HG02571 (cell line): ENCODE measurements at regions not wholly inside any gene's neighbourhood (a gene's known extent, or its start where the extent isn't known, plus 50 kb on each side); places are given as distances from the start of the nearest gene placed in this dataset.
"Not testable (repeated sequence)": the region's sequence is repeated elsewhere in the genome, so short reads cannot be mapped to it uniquely, and the experiment has no call there.

Experiments
- ATAC-seq: cut with Tn5 transposase; IDR thresholded peaks from one replicate; pipeline ENCODE4 v1.9.1; 2021; ENCODE audit warnings: mild to moderate bottlenecking, moderate library complexity; ENCODE audit not compliant: unreplicated experiment

GRCh38 chr5:89866410-89866809 is 543.1 kb downstream of the CETN3 start:
- no peak for ATAC-seq

- no peak for ATAC-seq
These were observed 544.6 kb downstream of the CETN3 start for GRCh38 chr5:89864941-89865340.

- ATAC-seq = no peak
These were observed 551.8 kb downstream of the CETN3 start for GRCh38 chr5:89857790-89858189.

- ATAC-seq = no peak
These were observed 554.1 kb downstream of the CETN3 start for GRCh38 chr5:89855417-89855816.

- no peak for ATAC-seq
These were observed 557.6 kb downstream of the CETN3 start for GRCh38 chr5:89851911-89852310.

- peak; percentile 52 for ATAC-seq
These were observed 559.1 kb downstream of the CETN3 start for GRCh38 chr5:89850513-89850865.

DNA sequence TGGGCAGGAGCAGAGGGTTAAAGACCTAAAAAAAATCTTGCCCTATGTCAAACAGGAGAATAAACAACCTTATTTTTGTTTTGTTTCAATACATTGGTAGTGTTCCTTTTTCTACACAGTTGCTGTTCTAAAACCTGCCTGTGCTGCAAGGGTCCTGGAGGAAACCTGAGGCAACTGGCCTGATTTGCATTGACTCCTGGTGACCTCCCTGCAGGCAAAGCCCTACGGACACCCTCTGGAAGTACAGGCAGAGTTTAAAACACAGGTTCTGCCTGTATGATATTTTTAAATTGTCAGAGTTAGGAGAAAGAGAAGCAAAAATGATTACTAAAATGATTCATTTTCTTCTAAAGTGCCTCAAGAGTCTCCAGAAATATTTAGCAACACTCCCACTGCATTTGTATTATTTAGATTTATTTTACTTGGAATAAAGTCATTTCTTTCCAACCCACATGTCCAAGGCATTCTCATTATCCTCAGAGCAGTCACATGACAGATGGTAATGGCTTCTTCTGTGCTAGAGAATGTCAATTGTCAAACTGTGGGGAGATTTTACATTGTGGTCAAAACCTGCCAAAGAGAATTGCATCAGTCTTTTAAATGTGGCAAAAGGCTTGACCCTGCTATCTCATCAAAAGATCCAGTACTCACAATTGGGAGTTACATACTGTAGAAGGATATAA is 559.6 kb downstream of the CETN3 start:
- ATAC-seq = peak; percentile 52

DNA sequence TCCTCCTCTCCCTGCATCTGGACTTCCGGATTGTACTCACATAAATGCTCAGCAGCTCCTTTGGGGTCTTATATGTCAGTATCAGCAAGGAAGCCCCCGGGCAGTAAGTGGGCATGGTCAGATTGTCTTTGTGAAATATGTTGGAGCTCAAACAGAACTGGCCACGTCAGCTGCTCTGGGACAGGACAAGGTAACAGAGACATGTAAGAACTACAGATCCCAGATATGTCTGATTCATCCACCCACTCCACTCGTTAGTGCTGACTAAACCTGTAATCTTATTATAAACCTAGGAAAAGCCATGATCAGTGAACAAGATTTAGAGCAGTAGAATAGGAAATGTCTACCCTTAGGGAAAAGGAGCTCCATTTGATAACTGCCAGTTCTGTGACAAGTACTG is 561.8 kb downstream of the CETN3 start:
- no peak for ATAC-seq

GRCh38 chr5:89844548-89844947 is 565.0 kb downstream of the CETN3 start:
- ATAC-seq = no peak

- no peak for ATAC-seq
These were observed 567.0 kb downstream of the CETN3 start for GRCh38 chr5:89842531-89842930.

GRCh38 chr5:89840906-89841305 is 568.6 kb downstream of the CETN3 start:
- no peak for ATAC-seq

- no peak for ATAC-seq
These were observed 578.9 kb downstream of the CETN3 start for GRCh38 chr5:89830691-89831090.

DNA sequence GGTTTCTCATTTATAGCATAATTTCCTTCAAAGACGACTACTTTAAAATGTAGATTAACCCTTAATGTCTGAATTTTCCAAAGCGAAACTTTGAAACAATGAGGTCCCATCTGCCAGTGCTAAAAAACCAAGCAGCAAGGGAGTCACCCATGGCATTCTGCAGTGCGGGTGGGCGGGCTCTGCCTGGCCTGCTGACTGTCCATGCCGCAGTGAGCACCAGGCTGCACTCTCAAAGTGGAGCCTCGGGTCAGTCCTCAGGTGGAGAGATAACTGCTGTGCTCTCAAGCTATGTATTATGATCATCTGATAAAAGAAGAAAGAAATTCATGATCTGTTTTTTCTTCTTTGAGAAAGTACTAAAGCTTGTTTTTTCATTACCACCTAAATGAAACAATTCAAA is 581.6 kb downstream of the CETN3 start:
- ATAC-seq = no peak

DNA sequence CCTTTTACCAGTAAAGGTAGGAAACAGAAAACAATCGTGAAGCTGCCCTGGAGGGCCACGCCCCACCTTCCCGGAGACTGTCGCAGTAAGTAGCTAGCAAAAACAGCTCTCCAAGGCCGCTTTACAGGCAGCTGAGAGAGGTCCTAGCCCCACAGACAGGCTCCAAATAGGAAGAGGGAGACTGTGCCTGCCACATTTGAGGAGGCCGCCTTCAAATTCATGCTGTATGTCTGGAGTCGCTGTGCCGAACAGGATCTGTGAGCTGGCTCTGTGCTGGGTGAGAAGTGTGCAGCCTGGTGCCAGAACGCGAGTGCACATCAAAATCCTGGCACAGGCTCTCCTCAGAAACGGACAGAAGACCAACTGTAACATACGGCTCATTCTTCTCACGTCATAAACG is 582.2 kb downstream of the CETN3 start:
- ATAC-seq = no peak

DNA sequence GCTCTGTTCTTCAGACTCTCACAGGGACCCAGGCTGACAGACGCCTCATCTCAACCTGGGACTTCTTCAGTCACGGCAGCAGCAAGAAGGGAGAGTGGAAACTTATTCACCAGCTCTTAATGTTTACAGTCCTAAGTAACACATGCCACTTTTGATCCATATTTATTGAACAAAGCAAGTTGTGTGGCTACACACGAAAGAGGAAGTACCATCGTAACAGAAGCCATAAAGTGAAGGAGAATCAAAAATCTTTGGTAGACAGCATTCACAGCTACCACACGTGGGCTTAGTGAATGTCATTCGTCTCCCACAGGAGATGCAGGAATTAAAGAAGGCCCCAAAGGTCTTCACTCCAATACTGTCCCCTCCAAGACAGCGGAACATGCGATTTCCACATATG is 582.6 kb downstream of the CETN3 start:
- no peak for ATAC-seq

DNA sequence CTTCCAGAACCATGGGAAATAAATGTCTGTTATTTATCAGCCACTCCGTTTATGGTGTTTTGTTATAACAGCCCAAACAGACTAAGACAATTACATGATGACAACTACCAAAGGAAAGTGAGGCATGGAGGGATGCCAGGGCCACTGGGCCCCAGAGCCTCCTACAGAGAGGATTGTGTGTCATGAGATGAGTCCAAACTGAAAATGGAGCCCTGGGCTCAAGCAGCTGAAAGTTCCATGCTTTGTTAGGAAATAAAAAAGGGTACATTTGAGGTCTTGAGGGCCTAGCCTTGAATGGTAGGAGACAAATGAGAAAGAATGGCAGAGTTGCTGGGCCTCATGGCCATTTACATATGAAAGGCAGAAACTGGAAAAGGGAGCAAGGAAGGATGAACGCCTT is 586.5 kb downstream of the CETN3 start:
- ATAC-seq = no peak

DNA sequence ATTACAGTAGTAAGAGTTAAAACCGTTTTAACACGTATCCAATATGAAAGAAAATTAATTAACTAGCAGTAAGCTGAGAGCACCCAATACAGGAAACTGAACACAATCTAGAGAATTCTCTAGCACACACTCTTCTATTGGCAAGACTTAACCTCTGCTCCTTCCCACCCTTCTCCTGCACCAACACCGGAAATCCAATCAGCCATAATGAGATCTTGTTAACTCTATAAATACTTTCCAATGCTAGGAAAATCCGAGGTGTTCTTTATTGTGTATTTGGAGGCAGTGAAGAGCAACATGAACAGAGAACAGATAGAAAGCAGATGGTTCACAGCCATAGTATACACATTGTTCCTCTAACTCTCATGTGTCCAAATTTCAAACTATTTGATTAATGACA is 591.7 kb downstream of the CETN3 start:
- no peak for ATAC-seq

DNA sequence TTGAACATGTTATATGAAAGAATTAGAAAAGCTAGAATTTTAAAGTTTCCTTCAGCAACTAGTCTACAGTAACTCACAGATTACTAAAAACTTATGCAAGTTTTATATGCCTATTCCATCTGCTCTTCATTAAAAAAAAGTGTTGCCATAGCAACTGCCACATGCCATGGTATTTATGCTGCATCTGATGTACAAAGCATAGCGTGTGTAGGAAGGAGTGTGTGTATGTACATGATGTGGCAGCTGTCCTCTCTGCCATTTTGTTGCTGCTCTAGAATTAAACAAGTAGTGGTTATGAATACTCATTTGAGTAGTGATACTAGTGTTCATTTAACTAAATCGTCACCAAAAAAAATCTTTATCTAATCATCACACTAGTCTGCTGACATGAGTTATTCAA is 593.5 kb downstream of the CETN3 start:
- ATAC-seq = no peak

GRCh38 chr5:89800735-89801134 is 608.8 kb downstream of the CETN3 start:
- ATAC-seq = not testable (repeated sequence)

DNA sequence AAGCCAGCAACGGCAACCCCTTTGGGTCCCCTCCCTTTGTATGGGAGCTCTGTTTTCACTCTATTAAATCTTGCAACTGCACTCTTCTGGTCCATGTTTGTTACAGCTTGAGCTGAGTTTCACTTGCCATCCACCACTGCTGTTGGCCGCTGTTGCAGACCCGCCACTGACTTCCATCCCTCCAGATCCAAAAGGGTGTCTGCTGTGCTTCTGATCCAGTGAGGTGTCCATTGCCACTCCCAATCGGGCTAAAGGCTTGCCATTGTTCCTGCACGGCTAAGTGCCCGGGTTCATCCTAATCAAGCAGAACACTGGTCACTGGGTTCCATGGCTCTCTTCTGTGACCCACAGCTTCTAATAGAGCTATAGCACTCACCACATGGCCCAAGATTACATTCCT is 615.1 kb downstream of the CETN3 start:
- ATAC-seq = not testable (repeated sequence)

- not testable (repeated sequence) for ATAC-seq
These were observed 629.8 kb downstream of the CETN3 start for GRCh38 chr5:89779734-89780133.

GRCh38 chr5:89777758-89778157 is 631.8 kb downstream of the CETN3 start:
- ATAC-seq = no peak

- ATAC-seq = no peak
These were observed 639.6 kb downstream of the CETN3 start for GRCh38 chr5:89769975-89770374.
